GM18505 (cell line): ENCODE measurements at regions not wholly inside any gene's neighbourhood (a gene's known extent, or its start where the extent isn't known, plus 50 kb on each side); places are given as distances from the start of the nearest gene placed in this dataset.
"Not testable (repeated sequence)": the region's sequence is repeated elsewhere in the genome, so short reads cannot be mapped to it uniquely, and the experiment has no call there.

Experiments used
- ATAC-seq: cut with Tn5 transposase; IDR thresholded peaks from one replicate; pipeline ENCODE4 v1.9.1; 2021; ENCODE audit not compliant: unreplicated experiment
- POLR2A ChIP-seq: IDR thresholded peaks from 4 replicates; pipeline ENCODE4 v1.6.1; 2011; ENCODE audit warnings: borderline replicate concordance; ENCODE audit not compliant: insufficient read depth, insufficient read length; ENCODE audit errors: extremely low read depth

DNA sequence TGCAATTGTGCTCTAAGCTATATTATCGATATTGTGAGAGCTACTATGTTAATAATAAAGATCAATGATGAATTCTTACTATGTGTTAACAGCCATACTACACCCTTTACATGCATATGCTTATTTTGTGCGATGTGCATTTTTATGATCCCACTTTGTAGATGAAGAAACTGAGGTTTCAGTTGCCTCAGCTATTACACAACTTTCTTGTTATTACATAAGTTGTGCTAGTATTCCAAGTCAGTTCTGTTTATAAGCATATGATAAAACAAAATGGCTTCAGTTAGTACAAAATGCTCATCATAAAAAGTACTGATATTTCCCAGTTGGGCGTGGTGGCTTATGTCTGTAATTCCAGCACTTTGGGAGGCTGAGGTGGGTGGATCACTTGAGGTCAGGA, 471.5 kb upstream of the DCN start:
- no peak for TF ChIP-seq POLR2A

DNA sequence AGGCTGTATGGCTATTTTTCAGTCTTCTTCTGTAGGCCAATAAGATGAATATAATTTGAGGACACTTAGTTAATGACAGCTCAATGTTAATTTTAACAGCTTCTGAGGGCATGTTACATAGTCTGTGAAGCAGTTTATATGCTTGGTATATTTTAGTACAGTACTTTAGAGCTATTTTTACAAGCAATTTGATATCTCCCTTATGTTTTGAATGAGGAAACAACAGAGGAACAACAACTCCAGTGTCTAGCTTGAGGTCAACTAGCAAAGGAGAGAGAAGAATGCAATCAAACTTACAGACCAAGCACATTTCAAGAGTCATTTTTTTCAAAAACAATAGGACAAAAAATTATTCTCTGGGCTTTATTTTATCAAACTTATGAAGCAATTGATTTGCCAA, 469.1 kb upstream of the DCN start:
- ATAC-seq: no peak
- no peak for TF ChIP-seq POLR2A

More for the DNA sequence above, 471.5 kb upstream of the DCN start:
- ATAC-seq: no peak

DNA sequence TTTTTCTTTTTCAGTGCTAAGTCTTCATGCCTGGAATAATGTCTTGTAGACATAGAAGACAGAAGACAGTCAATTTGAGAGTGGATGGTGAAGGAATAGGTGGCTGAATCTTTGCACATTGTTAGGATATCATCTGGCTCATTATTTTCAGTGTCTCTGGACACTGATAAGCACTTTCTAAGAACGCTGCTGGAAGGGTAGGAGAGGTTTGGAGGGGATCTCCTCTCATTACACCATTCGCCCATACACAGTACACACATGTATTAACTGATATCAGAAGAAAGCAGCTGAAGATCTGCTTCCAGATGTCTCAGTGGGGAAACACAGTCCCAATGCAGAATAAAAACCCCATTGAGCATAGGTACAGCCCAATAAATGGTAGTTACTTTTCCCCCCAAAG, 461.1 kb upstream of the DCN start:
- ATAC-seq: no peak
- no peak for TF ChIP-seq POLR2A

DNA sequence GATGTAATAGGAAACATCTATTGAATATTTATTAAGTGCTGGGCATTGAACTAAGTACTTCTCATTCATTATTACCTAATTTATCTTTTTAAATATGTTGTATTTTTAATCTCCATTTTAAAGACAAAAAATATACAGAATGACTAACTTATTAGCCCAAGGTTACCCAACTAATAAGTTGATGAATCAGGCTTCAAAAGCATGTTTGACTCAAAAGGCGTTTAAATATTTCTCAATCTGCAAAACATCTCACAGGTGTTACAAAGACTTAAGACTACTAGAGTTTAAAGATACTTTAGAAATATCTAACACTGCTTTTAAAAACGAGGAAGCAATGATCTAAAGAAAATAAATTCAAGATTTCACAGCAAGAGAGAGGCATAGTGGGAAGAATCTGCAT, 457.4 kb upstream of the DCN start:
- TF ChIP-seq POLR2A: no peak
- ATAC-seq: no peak

DNA sequence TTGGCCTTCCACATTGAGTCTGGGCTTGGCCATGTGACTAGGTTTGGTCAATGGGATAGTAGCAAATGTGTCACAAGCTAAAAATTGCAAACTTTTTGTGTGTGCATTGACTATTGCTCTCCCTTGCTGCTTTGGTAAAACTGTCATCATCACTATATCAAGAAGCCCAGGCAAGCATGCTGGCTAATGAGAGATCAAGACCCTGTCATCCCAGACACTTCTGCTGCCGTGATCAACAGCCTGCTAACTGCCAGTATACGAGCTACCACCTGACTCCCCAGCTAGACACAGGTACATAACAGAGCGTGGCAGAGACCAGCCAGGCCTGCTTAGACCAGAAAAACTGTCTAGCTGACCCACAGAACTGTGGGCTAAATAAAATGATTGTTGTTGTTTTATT, 456.7 kb upstream of the DCN start:
- no peak for ATAC-seq
- no peak for TF ChIP-seq POLR2A

DNA sequence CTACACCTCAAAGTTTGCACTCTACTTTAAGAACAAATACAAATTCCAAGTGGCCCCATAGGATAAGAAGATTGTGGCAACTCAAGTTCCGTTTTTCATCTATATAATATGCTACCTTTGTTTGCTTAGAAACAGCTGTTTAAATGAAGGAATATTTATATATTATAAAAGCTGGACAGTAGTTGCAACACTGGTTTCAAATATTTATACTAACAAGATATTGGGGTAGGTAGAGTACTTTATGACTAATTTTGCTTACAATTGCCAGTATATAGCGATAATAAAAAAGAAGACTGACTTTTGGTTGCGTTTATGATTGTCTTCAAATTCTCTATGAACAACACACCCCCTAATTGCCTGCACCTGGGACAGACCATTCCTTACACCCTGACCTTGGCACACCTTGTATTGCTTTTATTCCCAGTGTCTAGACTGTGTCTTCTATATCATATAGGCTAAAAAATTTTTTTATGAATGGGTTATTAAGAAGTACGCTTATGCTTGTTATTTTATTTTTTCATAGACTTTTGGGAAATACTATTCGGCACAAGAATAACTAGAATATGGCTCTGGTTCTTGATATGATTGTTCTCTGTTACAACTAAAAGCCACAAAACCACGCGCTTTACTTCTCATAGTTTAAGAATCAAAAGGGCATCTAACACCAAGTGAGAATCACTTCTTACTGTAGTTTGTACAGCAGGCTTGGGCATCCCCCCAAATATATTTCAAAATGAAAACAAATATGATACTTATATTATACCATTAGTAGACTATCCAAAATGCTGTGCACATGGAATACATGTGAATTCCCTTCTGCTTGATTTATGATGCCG, 455.4 kb upstream of the DCN start:
- TF ChIP-seq POLR2A: no peak
- ATAC-seq: no peak

DNA sequence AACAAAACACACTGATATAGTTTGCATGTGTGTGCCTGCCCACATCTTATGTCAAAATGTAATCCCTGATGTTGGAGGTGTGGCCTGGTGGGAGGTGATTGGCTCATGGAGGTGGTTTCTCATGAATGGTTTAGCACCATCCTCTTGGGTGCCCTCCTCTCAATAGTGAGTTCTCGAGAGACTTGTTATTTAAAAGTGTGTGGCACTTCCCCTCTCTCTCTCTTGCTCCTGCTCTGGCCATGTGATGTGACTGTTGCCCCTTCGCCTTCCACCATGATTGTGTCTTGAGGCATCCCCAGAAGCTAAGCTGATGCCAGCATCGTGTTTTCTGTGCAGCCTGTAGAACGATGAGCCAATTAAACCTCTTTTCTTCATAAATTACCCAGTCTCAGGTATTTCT, 454.1 kb upstream of the DCN start:
- no peak for TF ChIP-seq POLR2A
- ATAC-seq: no peak

DNA sequence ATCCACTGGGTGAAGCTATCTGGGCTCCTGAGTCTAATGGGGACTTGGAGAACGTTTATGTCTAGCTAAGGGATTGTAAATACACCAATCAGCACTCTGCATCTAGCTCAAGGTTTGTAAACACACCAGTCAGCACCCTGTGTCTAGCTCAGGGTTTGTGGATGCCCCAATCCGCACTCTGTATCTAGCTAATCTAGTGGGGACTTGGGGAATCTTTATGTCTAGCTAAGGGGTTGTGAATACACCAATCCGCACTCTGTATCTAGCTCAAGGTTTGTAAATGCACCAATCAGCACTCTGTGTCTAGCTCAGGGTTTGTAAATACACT, 451.7 kb upstream of the DCN start:
- not testable (repeated sequence) for ATAC-seq

DNA sequence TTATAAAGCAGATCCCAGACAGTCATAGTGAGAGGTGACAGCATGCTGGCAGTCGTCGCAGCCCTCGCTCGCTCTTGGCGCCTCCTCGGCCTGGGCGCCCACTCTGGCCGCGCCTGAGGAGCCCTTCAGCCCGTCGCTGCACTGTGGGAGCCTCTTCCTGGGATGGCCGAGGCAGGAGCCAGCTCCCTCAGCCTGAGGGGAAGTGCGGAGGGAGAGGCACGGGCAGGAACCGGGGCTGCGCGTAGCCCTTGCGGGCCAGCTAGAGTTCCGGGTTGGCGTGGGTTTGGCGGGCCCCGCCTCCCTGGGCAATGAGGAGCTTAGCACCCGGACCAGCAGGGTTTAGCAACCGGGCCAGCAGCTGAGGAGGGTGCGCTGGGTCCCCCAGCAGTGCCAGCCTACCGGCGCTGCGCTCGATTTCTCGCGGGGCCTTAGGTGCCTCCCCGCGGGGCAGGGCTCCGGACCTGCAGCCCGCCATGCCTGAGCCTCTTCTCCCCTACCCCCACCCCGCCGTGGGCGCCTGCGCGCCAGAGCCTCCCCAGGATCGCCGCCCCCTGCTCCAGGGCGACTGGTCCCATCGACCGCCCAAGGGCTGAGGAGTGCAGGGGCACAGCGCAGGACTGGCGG, 451.2 kb upstream of the DCN start:
- ATAC-seq: no peak
- TF ChIP-seq POLR2A: no peak

DNA sequence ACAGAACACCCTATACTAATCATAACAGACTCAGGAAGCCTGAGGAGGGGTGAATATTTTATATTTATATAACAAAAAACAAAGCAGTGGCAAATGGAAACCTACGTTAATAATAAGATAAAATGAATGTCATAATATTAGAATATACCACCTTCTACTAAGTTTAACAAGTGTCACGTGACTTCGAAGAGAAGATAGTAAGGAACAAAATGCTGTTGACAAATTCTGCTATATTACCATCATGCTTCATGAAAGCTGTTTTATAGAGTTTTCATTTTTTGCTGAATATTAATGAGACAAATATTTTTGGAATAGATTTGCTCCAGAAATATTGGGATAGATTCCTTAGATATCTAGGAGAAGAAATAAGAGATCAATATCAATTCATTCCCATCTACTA, 450.6 kb upstream of the DCN start:
- TF ChIP-seq POLR2A: no peak
- ATAC-seq: no peak

DNA sequence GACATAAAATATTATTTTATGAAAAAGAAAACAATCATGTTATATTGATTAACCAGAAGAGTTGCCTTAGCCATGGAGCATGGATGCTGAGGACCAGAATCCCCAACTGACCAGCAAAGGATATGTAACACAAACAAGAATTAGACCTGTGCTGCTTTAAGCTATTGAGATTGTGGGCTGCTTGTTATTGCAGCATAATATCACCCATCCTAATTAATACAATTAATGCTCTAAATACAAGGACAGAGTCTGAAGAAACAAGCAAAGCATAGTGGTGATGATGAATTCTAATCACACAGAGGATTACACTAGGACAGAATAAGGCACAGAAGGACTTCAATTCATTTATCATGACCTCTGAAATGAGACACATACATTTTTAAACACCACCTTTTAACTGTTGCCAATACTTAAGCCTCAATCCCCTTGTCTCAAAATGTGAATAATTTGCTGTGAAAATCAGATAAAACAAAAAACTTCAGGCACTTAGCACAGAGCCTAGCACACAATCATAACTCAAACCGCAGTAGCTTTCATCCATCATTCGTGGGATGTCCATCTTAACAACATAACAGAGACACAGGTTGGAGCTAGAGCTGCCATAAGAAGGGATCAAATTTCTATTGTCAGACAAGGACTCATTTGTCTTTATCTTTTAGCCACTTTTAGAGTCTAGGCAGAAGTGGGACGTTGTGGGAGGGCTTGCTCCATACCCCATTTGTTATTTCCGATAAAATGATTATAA, 449.6 kb upstream of the DCN start:
- ATAC-seq: no peak
- TF ChIP-seq POLR2A: no peak

DNA sequence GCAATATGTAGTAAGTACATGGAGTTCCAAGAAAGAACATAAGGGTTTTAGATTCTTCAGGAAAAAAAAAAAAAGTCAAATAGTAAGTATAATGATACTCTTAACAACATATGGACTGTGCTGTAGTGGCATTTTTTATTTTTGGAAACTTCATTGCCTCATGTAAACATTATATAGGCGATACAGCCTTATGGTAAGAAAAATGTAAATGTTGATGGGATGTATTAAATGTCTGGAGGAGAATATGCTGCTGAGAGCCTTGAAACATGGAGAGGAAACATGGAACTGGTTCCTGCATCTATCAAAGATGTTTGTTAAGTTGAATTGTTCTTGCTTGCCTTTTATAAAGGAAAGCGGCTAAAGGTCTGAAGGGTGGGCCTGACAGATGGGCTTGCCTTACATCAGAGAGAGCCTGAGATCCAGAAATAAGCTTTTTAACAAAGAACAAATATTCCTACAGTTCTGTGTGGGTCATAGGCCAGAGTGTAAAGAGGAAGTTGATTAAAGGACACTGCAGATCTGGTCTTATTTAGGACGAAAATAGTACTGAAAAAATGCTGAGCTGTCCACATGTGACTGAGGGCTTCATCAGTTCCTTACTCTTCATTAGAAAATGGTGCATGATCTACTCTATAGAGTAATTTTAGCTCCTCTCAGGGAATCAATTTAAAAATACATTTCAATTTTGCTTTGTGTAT, 448.1 kb upstream of the DCN start:
- no peak for TF ChIP-seq POLR2A
- ATAC-seq: no peak

DNA sequence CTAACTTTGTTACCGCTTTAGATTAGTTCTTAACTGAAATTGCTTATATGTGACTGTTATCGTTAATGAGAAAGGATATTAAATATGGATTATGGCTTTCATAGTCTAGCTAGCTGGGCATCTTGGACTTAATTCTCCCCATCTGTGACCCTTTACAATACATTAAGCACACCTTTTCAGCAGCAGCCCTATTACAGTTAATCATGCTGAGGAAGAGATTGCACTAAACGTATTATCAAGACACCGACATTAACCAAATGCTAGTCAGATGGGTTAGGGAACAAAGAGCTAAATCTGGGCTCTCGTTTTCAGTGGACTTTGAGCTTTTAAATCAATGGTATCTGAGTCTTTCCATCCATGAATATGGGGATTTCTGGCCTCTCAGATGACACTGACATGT, 447.5 kb upstream of the DCN start:
- ATAC-seq: no peak
- TF ChIP-seq POLR2A: no peak
